SJSA1 (cell line): ENCODE measurements at regions not wholly inside any gene's neighbourhood (a gene's known extent, or its start where the extent isn't known, plus 50 kb on each side); places are given as distances from the start of the nearest gene placed in this dataset.

ENCODE experiments used
- DNase-seq, 2 experiments: peaks; one replicate each; pipeline ENCODE4 v3.0.0-alpha.2; 2015 to 2020; ENCODE audit warnings: low spot score in 2 of 2, low read depth in 1 of 2
- H3K27ac ChIP-seq: fragments of 250-450 bp; sonication (Bioruptor Pico); 2 replicates; pipeline ENCODE4 v1.5.1; 2020; ENCODE audit warnings: mild to moderate bottlenecking, moderate library complexity
- H3K27me3 ChIP-seq: fragments of 250-450 bp; sonication (Bioruptor Pico); replicated peaks from 2 replicates; pipeline ENCODE4 v1.5.1; 2020; ENCODE audit warnings: mild to moderate bottlenecking, moderate library complexity
- H3K36me3 ChIP-seq: fragments of 250-450 bp; sonication (Bioruptor Pico); 2 replicates; pipeline ENCODE4 v1.5.1; 2020; ENCODE audit warnings: mild to moderate bottlenecking
- H3K4me1 ChIP-seq: fragments of 250-450 bp; sonication (Bioruptor Pico); replicated peaks from 2 replicates; pipeline ENCODE4 v1.6.1; 2021; ENCODE audit warnings: mild to moderate bottlenecking
- H3K4me3 ChIP-seq: fragments of 250-450 bp; sonication (Bioruptor Pico); 2 replicates; pipeline ENCODE4 v1.5.1; 2020; ENCODE audit warnings: mild to moderate bottlenecking
- H3K9me3 ChIP-seq: fragments of 250-450 bp; sonication (Bioruptor Pico); replicated peaks from 2 replicates; pipeline ENCODE4 v1.5.1; 2020; ENCODE audit warnings: mild to moderate bottlenecking

DNA sequence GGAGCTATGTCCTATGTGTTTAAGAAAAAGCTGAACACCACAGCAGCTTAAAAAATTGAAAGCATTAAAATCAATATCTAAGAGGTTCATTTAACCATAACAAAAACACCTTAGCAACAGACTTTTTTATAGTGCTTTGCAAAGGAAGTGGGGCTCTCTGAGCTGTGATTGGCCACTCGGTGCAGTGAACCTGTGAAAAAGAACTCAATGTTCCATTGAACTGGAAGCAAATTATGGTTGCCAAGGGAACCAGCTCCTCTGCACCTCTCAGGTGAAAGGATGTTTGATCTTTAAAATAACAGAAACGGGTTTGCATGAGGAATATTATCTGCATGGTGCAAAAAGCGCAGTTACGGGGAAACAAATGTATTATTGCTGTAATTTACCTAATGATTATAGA, 149.4 kb downstream of the SNAPC1 start:
- H3K9me3 ChIP-seq, result no peaks in the 10 kb centered on the region
- H3K27ac ChIP-seq, result no peak overlapping the region
- no peak for DNase-seq
- H3K36me3 ChIP-seq, result no peaks in the 10 kb centered on the region
- H3K4me3 ChIP-seq, result no peak overlapping the region
- H3K4me1 ChIP-seq, result no peaks in the 10 kb centered on the region
- no peaks in the 10 kb centered on the region; the same call in none of the 2 replicates for H3K27me3 ChIP-seq

- Histone ChIP-seq H3K9me3 (no peaks in the 10 kb centered on the region), H3K27me3 (no peaks in the 10 kb centered on the region; the same call in 1 of the 2 replicates), H3K4me3 (no peak overlapping the region), H3K36me3 (no peaks in the 10 kb centered on the region), H3K27ac (no peak overlapping the region), H3K4me1 (no peaks in the 10 kb centered on the region)
- DNase-seq, result no peak
Measured at GRCh38 chr14:61918998-61919397, 156.8 kb downstream of the SNAPC1 start.

GRCh38 chr14:61923348-61923747, 161.1 kb downstream of the SNAPC1 start:
- DNase-seq, result no peak
- no peaks in the 10 kb centered on the region for H3K36me3 ChIP-seq

GRCh38 chr14:61925043-61925442, 162.8 kb downstream of the SNAPC1 start:
- Histone ChIP-seq H3K9me3 (no peaks in the 10 kb centered on the region), H3K36me3 (no peaks in the 10 kb centered on the region), H3K27me3 (no peaks in the 10 kb centered on the region), H3K4me3 (no peak overlapping the region), H3K4me1 (peaks cover 16% of the 10 kb centered on the region), H3K27ac (no peak overlapping the region)
- no peak for DNase-seq

More at GRCh38 chr14:61923348-61923747, 161.1 kb downstream of the SNAPC1 start:
- Histone ChIP-seq H3K4me1 (peaks cover 16% of the 10 kb centered on the region), H3K27ac (no peak overlapping the region), H3K9me3 (no peaks in the 10 kb centered on the region), H3K27me3 (no peaks in the 10 kb centered on the region), H3K4me3 (no peak overlapping the region)

DNA sequence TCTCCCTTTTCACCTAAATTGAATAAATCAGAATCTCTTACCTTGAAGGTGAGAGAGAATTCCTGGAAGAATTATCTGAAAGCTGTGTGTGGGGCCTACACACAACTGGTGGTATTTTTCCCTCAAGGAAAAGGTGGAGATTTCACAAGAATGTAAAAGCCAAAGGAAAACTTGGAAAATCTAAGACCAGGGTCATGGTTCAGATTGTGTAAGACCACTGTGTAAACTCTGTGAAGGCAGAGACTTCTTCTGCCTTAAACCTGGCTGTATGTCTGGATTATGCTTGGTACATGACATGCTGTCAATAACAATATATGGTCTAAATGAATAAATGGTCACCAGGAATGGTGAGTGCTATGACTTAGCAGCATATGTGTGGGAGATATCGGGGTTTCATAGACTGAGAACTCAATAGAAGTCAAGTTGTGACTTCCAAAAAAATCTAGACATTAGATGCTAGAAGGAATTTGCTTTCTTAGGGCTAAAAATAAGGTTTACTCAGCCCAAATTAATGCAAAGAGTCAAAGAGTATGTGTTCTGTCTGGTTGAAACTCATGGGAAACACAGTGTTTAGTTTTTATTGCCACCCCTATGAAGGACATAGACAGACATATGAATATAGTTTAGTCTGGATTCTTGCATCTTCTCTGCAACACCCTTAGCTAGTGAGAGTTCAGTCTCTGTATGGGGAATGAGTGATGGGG, 163.7 kb downstream of the SNAPC1 start:
- H3K27me3 ChIP-seq, result no peaks in the 10 kb centered on the region
- no peak for DNase-seq
- no peak overlapping the region for H3K27ac ChIP-seq
- H3K4me3 ChIP-seq, result no peak overlapping the region
- H3K9me3 ChIP-seq, result no peaks in the 10 kb centered on the region
- H3K36me3 ChIP-seq, result no peaks in the 10 kb centered on the region
- peaks cover 16% of the 10 kb centered on the region for H3K4me1 ChIP-seq

- H3K36me3 ChIP-seq, result no peaks in the 10 kb centered on the region
- 0 out of 2 replicates have a peak overlapping the region, but pooled peaks have one; percentile 5 for H3K27ac ChIP-seq
- peak in 1 of 2 experiments; percentile 28 for DNase-seq
- no peaks in the 10 kb centered on the region for H3K27me3 ChIP-seq
- no peak overlapping the region for H3K4me3 ChIP-seq
- no peaks in the 10 kb centered on the region for H3K9me3 ChIP-seq
- H3K4me1 ChIP-seq, result peaks cover 16% of the 10 kb centered on the region
Measured at GRCh38 chr14:61927060-61927459, 164.8 kb downstream of the SNAPC1 start.

DNA sequence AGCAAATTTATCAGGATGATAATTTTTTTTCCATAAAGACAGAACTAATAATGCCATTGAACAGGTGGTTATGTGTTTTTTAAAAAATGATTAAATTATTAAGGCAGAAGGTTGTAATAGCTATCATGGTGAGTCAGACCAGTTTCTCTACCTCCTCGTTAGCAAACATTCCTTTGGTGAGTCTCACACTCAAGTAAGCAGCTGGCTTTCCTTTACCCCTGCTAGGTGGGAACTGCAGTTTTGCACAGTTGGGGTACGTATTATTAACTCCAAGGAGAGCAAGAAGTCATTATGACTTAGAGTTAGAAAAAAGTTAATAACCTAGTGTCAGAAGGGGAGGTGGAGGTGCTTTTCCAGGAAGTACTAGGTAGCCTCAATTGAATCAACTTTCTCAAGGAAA, 165.3 kb downstream of the SNAPC1 start:
- H3K4me3 ChIP-seq, result no peak overlapping the region
- H3K36me3 ChIP-seq, result no peaks in the 10 kb centered on the region
- H3K27ac ChIP-seq, result no peak overlapping the region
- H3K27me3 ChIP-seq, result no peaks in the 10 kb centered on the region
- no peaks in the 10 kb centered on the region for H3K9me3 ChIP-seq
- peaks cover 16% of the 10 kb centered on the region for H3K4me1 ChIP-seq
- DNase-seq, result peak in 1 of 2 experiments; percentile 17

GRCh38 chr14:61928300-61928699, 166.1 kb downstream of the SNAPC1 start:
- Histone ChIP-seq H3K27me3 (no peaks in the 10 kb centered on the region), H3K27ac (no peak overlapping the region), H3K4me1 (peaks cover 16% of the 10 kb centered on the region), H3K9me3 (no peaks in the 10 kb centered on the region), H3K4me3 (no peak overlapping the region), H3K36me3 (no peaks in the 10 kb centered on the region)
- no peak for DNase-seq

- Histone ChIP-seq H3K4me3 (no peak overlapping the region), H3K4me1 (peaks cover 16% of the 10 kb centered on the region), H3K27me3 (no peaks in the 10 kb centered on the region), H3K9me3 (no peaks in the 10 kb centered on the region), H3K36me3 (no peaks in the 10 kb centered on the region), H3K27ac (no peak overlapping the region)
- no peak for DNase-seq
Measured at GRCh38 chr14:61928701-61929100, 166.5 kb downstream of the SNAPC1 start.

DNA sequence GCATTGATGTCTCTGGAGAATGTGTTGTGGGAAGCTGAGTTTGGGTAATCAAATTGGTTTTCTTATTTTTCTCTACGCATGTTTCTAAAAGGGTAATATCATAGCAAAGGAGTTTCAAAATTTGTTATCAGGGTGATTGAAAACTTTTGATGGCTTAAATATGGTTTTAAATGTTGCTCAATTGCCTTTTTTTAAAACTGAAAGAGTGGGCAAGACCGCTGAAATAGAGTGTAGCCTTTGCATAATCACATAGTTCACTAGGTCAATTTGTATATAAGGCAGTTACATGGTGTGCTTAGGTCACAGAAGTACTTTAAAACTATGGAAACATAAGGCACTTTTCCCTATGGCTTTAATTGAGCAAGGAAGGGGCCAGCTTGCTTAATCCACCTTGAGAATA, 167.4 kb downstream of the SNAPC1 start:
- H3K36me3 ChIP-seq, result no peaks in the 10 kb centered on the region
- no peak overlapping the region for H3K4me3 ChIP-seq
- no peaks in the 10 kb centered on the region for H3K9me3 ChIP-seq
- no peaks in the 10 kb centered on the region for H3K27me3 ChIP-seq
- peaks cover 16% of the 10 kb centered on the region for H3K4me1 ChIP-seq
- no peak overlapping the region for H3K27ac ChIP-seq
- no peak for DNase-seq

GRCh38 chr14:61930101-61930857, 168.1 kb downstream of the SNAPC1 start:
- H3K36me3 ChIP-seq, result no peaks in the 10 kb centered on the region
- peaks cover 16% of the 10 kb centered on the region for H3K4me1 ChIP-seq
- H3K27ac ChIP-seq, result no peak overlapping the region
- no peak overlapping the region for H3K4me3 ChIP-seq
- no peak for DNase-seq
- no peaks in the 10 kb centered on the region for H3K27me3 ChIP-seq
- H3K9me3 ChIP-seq, result no peaks in the 10 kb centered on the region

DNA sequence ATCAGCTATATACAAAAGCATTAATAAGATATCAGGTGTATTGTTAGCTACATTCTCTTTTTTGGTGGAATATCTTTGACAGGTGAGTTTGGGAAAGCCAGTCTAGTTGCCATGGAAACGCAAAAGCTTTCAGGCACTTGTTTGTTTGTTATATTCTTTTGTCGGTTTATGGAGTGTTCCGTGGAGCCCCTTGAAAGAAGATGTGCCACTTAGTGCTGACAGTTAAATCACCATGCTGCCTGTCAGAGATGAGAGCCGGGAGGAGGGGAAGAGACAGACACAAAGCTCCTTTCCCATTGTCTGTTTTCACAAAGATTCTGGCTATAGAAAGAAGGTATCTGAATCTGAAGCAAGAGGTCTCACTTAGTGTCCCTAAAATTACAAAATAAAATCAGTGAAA, 170.8 kb downstream of the SNAPC1 start:
- DNase-seq, result no peak
- Histone ChIP-seq H3K4me3 (no peak overlapping the region), H3K9me3 (no peaks in the 10 kb centered on the region), H3K4me1 (peaks cover 3% of the 10 kb centered on the region; the same call in 1 of the 2 replicates), H3K36me3 (no peaks in the 10 kb centered on the region), H3K27ac (no peak overlapping the region), H3K27me3 (no peaks in the 10 kb centered on the region)

DNA sequence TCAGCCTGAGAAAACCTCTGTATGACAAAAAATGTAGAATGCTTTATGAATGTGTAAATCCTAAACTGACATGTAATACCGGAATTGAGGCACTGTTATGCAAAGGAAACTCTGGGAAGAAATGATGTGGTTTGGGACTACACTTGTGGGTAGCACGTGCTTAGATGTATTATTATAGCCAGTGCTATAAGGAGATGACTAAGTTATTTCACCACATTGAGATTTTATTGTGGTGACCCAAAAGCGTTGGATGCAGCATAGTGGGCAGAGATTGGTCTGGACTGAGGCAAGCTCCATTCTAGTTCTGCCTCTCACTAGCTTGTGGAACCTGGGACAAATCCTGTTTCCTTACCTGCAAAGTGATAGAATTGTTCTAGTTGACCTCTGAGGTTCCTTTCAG, 172.2 kb downstream of the SNAPC1 start:
- H3K4me3 ChIP-seq, result no peak overlapping the region
- H3K27ac ChIP-seq, result no peak overlapping the region
- DNase-seq, result peak in 1 of 2 experiments; percentile 4
- no peaks in the 10 kb centered on the region for H3K36me3 ChIP-seq
- H3K9me3 ChIP-seq, result no peaks in the 10 kb centered on the region
- H3K27me3 ChIP-seq, result no peaks in the 10 kb centered on the region
- no peaks in the 10 kb centered on the region for H3K4me1 ChIP-seq

DNA sequence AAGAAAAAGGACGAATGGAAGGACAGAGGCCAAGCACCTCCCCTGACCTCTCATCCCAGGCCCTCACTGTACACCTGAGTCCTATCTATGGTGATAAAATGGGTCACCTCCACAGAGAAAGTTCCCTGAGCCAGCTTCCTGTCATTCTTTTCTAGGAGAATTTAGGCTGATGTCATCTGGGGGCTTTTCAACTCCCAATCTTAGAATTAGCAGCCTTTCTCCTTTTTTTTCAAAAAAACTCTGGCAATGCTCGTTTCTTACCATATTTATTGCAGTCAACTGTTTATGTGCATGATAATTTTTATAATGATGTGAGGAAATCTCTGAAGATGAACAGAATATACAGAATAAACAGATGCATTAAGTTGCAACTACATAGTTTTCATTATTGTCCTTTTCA, 177.6 kb downstream of the SNAPC1 start:
- no peak for DNase-seq
- H3K4me1 ChIP-seq, result no peaks in the 10 kb centered on the region
- no peak overlapping the region for H3K4me3 ChIP-seq
- H3K27ac ChIP-seq, result no peak overlapping the region
- no peaks in the 10 kb centered on the region for H3K27me3 ChIP-seq
- no peaks in the 10 kb centered on the region for H3K9me3 ChIP-seq
- no peaks in the 10 kb centered on the region for H3K36me3 ChIP-seq
